ENCODE measurements at regions not wholly inside any gene's neighbourhood (a gene's known extent, or its start where the extent isn't known, plus 50 kb on each side); places are given as distances from the start of the nearest gene placed in this dataset.

GRCh38 chrX:124476562-124476961, 130.2 kb downstream of the SH2D1A start:
- Histone ChIP-seq H3K27ac (ENCODE audit: low read length) (no peak overlapping the region), H2AFZ (ENCODE audit: low read length) (no peak overlapping the region), H3K4me1 (ENCODE audit: insufficient read depth, low read length) (no peaks in the 10 kb centered on the region), H3K4me2 (ENCODE audit: low read length) (no peak overlapping the region), H3K79me2 (ENCODE audit: low read length) (no peaks in the 10 kb centered on the region), H3K9me3 (ENCODE audit: low read length) (no peaks in the 10 kb centered on the region), H4K20me1 (ENCODE audit: low read length) (no peaks in the 10 kb centered on the region), H3F3A (ENCODE audit: low read length, unreplicated experiment) (no peaks in the 10 kb centered on the region), H3K36me3 (ENCODE audit: low read depth, low read length) (no peaks in the 10 kb centered on the region), H3K9ac (ENCODE audit: low read length) (no peak overlapping the region), H3K4me3 (ENCODE audit: low read length) (no peak overlapping the region), H3K27me3 (ENCODE audit: low read length) (no peaks in the 10 kb centered on the region), H3K9me2 (replicated peaks; ENCODE audit: low read length) (no peaks in the 10 kb centered on the region)
- DNase-seq (no peak), ATAC-seq (no peak)
- intact Hi-C loops (cut with micrococcal nuclease), result no loop called here
- ChIA-PET POLR2A (ENCODE audit: unreplicated experiment) (no interaction called here), CTCF (no interaction called here)
- no TSS peak for BruUV-seq (replicated peaks)
- TF ChIP-seq EZH2phosphoT487 (IDR thresholded peaks at IDR 0.05; ENCODE audit: borderline replicate concordance, low read length), result no peak
- TF ChIP-seq EZH2 (IDR thresholded peaks at IDR 0.05; ENCODE audit: low read length, unreplicated experiment), result no peak
- TF ChIP-seq, protein P1, sequence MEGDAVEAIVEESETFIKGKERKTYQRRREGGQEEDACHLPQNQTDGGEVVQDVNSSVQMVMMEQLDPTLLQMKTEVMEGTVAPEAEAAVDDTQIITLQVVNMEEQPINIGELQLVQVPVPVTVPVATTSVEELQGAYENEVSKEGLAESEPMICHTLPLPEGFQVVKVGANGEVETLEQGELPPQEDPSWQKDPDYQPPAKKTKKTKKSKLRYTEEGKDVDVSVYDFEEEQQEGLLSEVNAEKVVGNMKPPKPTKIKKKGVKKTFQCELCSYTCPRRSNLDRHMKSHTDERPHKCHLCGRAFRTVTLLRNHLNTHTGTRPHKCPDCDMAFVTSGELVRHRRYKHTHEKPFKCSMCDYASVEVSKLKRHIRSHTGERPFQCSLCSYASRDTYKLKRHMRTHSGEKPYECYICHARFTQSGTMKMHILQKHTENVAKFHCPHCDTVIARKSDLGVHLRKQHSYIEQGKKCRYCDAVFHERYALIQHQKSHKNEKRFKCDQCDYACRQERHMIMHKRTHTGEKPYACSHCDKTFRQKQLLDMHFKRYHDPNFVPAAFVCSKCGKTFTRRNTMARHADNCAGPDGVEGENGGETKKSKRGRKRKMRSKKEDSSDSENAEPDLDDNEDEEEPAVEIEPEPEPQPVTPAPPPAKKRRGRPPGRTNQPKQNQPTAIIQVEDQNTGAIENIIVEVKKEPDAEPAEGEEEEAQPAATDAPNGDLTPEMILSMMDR (conservative IDR thresholded peaks at IDR 0.05; ENCODE audit: low read depth, low read length), result no peak

DNA sequence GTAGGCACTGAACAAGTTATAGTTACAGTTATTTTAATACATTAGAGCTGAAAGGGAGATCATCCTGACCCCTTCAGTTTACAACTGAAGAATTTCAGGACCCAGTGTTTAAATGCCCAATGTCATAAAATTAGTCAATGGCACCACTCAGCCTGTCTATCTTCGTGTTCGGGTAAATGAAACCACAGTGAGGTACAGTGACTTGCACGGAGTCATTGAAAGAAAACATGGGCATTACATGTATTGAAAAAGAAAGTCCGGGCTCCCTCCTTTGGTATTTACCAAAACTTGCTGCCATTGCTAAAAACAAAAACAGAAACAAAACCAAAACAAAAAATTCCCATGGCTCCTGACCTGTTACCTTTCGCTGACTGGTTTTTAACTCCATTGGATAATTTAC, 131.7 kb downstream of the SH2D1A start:
- POLR2A ChIA-PET (ENCODE audit: unreplicated experiment), result no interaction called here
- CTCF ChIA-PET, result no interaction called here
- ATAC-seq, result no peak

DNA sequence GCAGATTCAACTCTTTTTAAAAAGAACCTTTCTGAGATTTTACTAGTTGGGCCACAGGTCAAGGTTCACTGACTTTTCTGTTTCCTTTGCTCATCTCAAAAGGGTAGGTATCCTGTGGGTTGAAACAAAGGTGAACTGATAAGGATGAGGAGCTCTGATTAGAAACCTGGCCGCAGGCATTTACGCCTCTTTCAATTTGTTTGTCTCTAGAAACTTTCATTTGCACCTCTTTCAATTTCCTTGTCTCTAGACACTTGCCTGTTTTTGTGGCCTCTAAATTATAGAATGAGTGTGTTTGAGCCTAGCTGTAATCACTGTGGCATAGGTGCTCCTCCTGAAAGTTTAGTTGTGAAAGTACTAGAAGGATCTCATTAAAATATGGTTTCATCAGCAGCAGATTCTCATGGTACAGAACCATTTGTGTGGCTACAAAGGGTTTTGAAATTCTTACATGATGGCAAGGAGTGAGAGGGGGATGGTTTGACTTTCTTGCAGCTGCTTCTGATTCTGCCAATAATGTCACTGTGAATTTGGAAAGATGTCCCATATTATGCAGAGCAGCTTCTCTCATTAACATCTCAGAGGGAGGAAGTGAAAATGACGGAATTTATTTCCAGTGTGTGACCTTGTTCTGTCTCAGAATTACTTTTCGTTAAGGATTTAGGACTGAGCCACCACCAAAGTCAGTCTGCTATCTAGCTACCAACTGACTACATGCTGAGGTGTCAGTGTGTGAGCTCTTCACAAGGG, 142.2 kb downstream of the SH2D1A start:
- Histone ChIP-seq H4K20me1 (ENCODE audit: low read length) (no peaks in the 10 kb centered on the region), H3K9me3 (ENCODE audit: low read length) (no peaks in the 10 kb centered on the region), H3F3A (ENCODE audit: low read length, unreplicated experiment) (no peaks in the 10 kb centered on the region), H3K9ac (ENCODE audit: low read length) (no peak overlapping the region), H3K27ac (ENCODE audit: low read length) (no peak overlapping the region), H3K79me2 (ENCODE audit: low read length) (no peaks in the 10 kb centered on the region), H3K27me3 (ENCODE audit: low read length) (no peaks in the 10 kb centered on the region), H3K4me3 (ENCODE audit: low read length) (no peak overlapping the region), H3K4me1 (ENCODE audit: insufficient read depth, low read length) (no peaks in the 10 kb centered on the region), H3K4me2 (ENCODE audit: low read length) (no peak overlapping the region), H2AFZ (ENCODE audit: low read length) (no peak overlapping the region), H3K9me2 (replicated peaks; ENCODE audit: low read length) (no peaks in the 10 kb centered on the region), H3K36me3 (ENCODE audit: low read depth, low read length) (no peaks in the 10 kb centered on the region)
- ChIA-PET CTCF (no interaction called here), POLR2A (ENCODE audit: unreplicated experiment) (no interaction called here)
- ATAC-seq (no peak), DNase-seq (no peak)
- no TSS peak for BruUV-seq (replicated peaks)
- intact Hi-C loops (cut with micrococcal nuclease), result no loop called here
- TF ChIP-seq EZH2 (IDR thresholded peaks at IDR 0.05; ENCODE audit: low read length, unreplicated experiment) (no peak), EZH2phosphoT487 (IDR thresholded peaks at IDR 0.05; ENCODE audit: borderline replicate concordance, low read length) (no peak)
- TF ChIP-seq, protein P1 (conservative IDR thresholded peaks at IDR 0.05; ENCODE audit: low read depth, low read length), result no peak

More for the DNA sequence above, 131.7 kb downstream of the SH2D1A start:
- no peaks in the 10 kb centered on the region for H3F3A ChIP-seq (ENCODE audit: low read length, unreplicated experiment)
- H3K27ac ChIP-seq (ENCODE audit: low read length), result no peak overlapping the region
- H3K36me3 ChIP-seq (ENCODE audit: low read depth, low read length), result no peaks in the 10 kb centered on the region
- no peaks in the 10 kb centered on the region for H3K9me2 ChIP-seq (replicated peaks; ENCODE audit: low read length)
- H3K9me3 ChIP-seq (ENCODE audit: low read length), result no peaks in the 10 kb centered on the region
- H3K79me2 ChIP-seq (ENCODE audit: low read length), result no peaks in the 10 kb centered on the region
- no peaks in the 10 kb centered on the region for H3K4me1 ChIP-seq (ENCODE audit: insufficient read depth, low read length)
- TF ChIP-seq, protein P1 (conservative IDR thresholded peaks at IDR 0.05; ENCODE audit: low read depth, low read length), result no peak
- no peak for TF ChIP-seq EZH2phosphoT487 (IDR thresholded peaks at IDR 0.05; ENCODE audit: borderline replicate concordance, low read length)
- no peak for TF ChIP-seq EZH2 (IDR thresholded peaks at IDR 0.05; ENCODE audit: low read length, unreplicated experiment)
- BruUV-seq (replicated peaks), result no TSS peak
- no peaks in the 10 kb centered on the region for H3K27me3 ChIP-seq (ENCODE audit: low read length)
- no peak overlapping the region for H3K4me2 ChIP-seq (ENCODE audit: low read length)
- DNase-seq, result no peak
- intact Hi-C loops (cut with micrococcal nuclease), result no loop called here
- H3K9ac ChIP-seq (ENCODE audit: low read length), result no peak overlapping the region
- no peaks in the 10 kb centered on the region for H4K20me1 ChIP-seq (ENCODE audit: low read length)
- H2AFZ ChIP-seq (ENCODE audit: low read length), result no peak overlapping the region
- no peak overlapping the region for H3K4me3 ChIP-seq (ENCODE audit: low read length)

Measured in PC-3 (cell line).